Neural progenitor cell (in vitro differentiated cells): ENCODE measurements at regions not wholly inside any gene's neighbourhood (a gene's known extent, or its start where the extent isn't known, plus 50 kb on each side); places are given as distances from the start of the nearest gene placed in this dataset.

ENCODE experiments used
- DNase-seq: peaks from one replicate; pipeline ENCODE4 v3.0.0-alpha.2; 2016; ENCODE audit warnings: low spot score
- H2AFZ ChIP-seq: fragments of 200-600 bp; sonication (generic); replicated peaks from 2 replicates; pipeline ENCODE4 v1.6.1; 2016; ENCODE audit warnings: antibody characterized with exemption
- H3F3A ChIP-seq: fragments of 200-600 bp; sonication (generic); 2 replicates; pipeline ENCODE4 v1.6.1; 2016; ENCODE audit warnings: antibody characterized with exemption, low read depth
- H3K27ac ChIP-seq: fragments of 200-600 bp; sonication (generic); 2 replicates; pipeline ENCODE4 v1.5.1; 2016; ENCODE audit warnings: mild to moderate bottlenecking
- H3K27me3 ChIP-seq: fragments of 200-600 bp; sonication (generic); 2 replicates; pipeline ENCODE4 v1.6.1; 2016; ENCODE audit warnings: mild to moderate bottlenecking, moderate library complexity
- H3K36me3 ChIP-seq: fragments of 200-600 bp; sonication (generic); 2 replicates; pipeline ENCODE4 v1.5.1; 2016
- H3K4me1 ChIP-seq: fragments of 200-600 bp; sonication (generic); 2 replicates; pipeline ENCODE4 v1.6.1; 2016; ENCODE audit warnings: mixed run types
- H3K4me2 ChIP-seq: fragments of 200-600 bp; sonication (generic); 2 replicates; pipeline ENCODE4 v1.6.1; 2016
- H3K4me3 ChIP-seq: fragments of 200-600 bp; sonication (generic); 2 replicates; pipeline ENCODE4 v1.5.1; 2016
- H3K79me2 ChIP-seq: fragments of 200-600 bp; sonication (generic); 2 replicates; pipeline ENCODE4 v1.6.1; 2016; ENCODE audit warnings: low read depth
- H3K9ac ChIP-seq: fragments of 200-600 bp; sonication (generic); 2 replicates; pipeline ENCODE4 v1.6.1; 2016
- H3K9me3 ChIP-seq: fragments of 200-600 bp; sonication (generic); 2 replicates; pipeline ENCODE4 v1.5.1; 2016; ENCODE audit warnings: low read depth
- H4K20me1 ChIP-seq: fragments of 200-600 bp; sonication (generic); 2 replicates; pipeline ENCODE4 v1.6.1; 2016; ENCODE audit warnings: low read depth
- H3K27ac Mint-ChIP-seq: 3 replicates; pipeline ENCODE4 v1.8.0; 2021; ENCODE audit warnings: mixed read lengths
- H3K27me3 Mint-ChIP-seq: 2 replicates; pipeline ENCODE4 v1.8.0; 2022; ENCODE audit warnings: low read depth, mild to moderate bottlenecking, inconsistent platforms, moderate library complexity, mixed read lengths; ENCODE audit not compliant: insufficient read depth
- H3K36me3 Mint-ChIP-seq: 3 replicates; pipeline ENCODE4 v1.8.0; 2021; ENCODE audit warnings: mixed read lengths
- H3K4me1 Mint-ChIP-seq: 3 replicates; pipeline ENCODE4 v1.8.0; 2021; ENCODE audit warnings: mixed read lengths
- H3K4me3 Mint-ChIP-seq: 3 replicates; pipeline ENCODE4 v1.8.0; 2021; ENCODE audit warnings: mild to moderate bottlenecking, moderate library complexity, mixed read lengths
- H3K9me3 Mint-ChIP-seq: 3 replicates; pipeline ENCODE4 v1.8.0; 2020; ENCODE audit warnings: mixed read lengths
- CTCF ChIP-seq: fragments of 200-600 bp; sonication (generic); IDR thresholded peaks from 2 replicates; pipeline ENCODE4 v1.5.1; 2017; ENCODE audit warnings: antibody characterized with exemption, mild to moderate bottlenecking
- EZH2 ChIP-seq: fragments of 200-600 bp; sonication (generic); IDR thresholded peaks from 2 replicates; pipeline ENCODE4 v1.6.1; 2017; ENCODE audit warnings: antibody characterized with exemption, mild to moderate bottlenecking, moderate library complexity
- EZH2phosphoT487 ChIP-seq: fragments of 200-600 bp; sonication (generic); IDR thresholded peaks from 2 replicates; pipeline ENCODE4 v1.6.1; 2017; ENCODE audit warnings: antibody characterized with exemption

- no peak for DNase-seq
- H3K36me3 Mint-ChIP-seq = no peaks in the 10 kb centered on the region
- no peaks in the 10 kb centered on the region for H3K4me1 Mint-ChIP-seq
- H3K4me1 ChIP-seq = peaks cover 5% of the 10 kb centered on the region
- no peaks in the 10 kb centered on the region for H4K20me1 ChIP-seq
- H3K79me2 ChIP-seq = no peaks in the 10 kb centered on the region
- H2AFZ ChIP-seq = no peak overlapping the region
- H3K9ac ChIP-seq = no peak overlapping the region
- H3K27ac Mint-ChIP-seq = no peak overlapping the region
- H3K9me3 ChIP-seq = no peaks in the 10 kb centered on the region
- no peak overlapping the region for H3K27ac ChIP-seq
- H3K27me3 Mint-ChIP-seq = no peaks in the 10 kb centered on the region
- no peak overlapping the region for H3K4me3 Mint-ChIP-seq
- no peak overlapping the region for H3K4me3 ChIP-seq
- TF ChIP-seq EZH2phosphoT487 (no peak), CTCF (no peak), EZH2 (no peak)
- H3K4me2 ChIP-seq = no peak overlapping the region
- H3K27me3 ChIP-seq = no peaks in the 10 kb centered on the region
- H3K36me3 ChIP-seq = no peaks in the 10 kb centered on the region
- no peaks in the 10 kb centered on the region for H3K9me3 Mint-ChIP-seq
- no peaks in the 10 kb centered on the region for H3F3A ChIP-seq
Observed at GRCh38 chr7:118845791-118846190, 621.3 kb downstream of the ANKRD7 start.

GRCh38 chr7:118846977-118847376 lies 622.5 kb downstream of the ANKRD7 start:
- DNase-seq = no peak
- Histone ChIP-seq H3K79me2 (no peaks in the 10 kb centered on the region), H3K9ac (no peak overlapping the region), H3K27me3 (no peaks in the 10 kb centered on the region), H3K9me3 (no peaks in the 10 kb centered on the region), H3K4me1 (peaks cover 5% of the 10 kb centered on the region), H2AFZ (no peak overlapping the region), H3K4me2 (no peak overlapping the region), H3K27ac (no peak overlapping the region), H4K20me1 (no peaks in the 10 kb centered on the region), H3F3A (no peaks in the 10 kb centered on the region), H3K36me3 (no peaks in the 10 kb centered on the region), H3K4me3 (no peak overlapping the region)
- no peaks in the 10 kb centered on the region for H3K4me1 Mint-ChIP-seq
- TF ChIP-seq CTCF (no peak), EZH2phosphoT487 (no peak)
- no peak overlapping the region for H3K27ac Mint-ChIP-seq
- no peak overlapping the region for H3K4me3 Mint-ChIP-seq
- H3K36me3 Mint-ChIP-seq = no peaks in the 10 kb centered on the region
- H3K27me3 Mint-ChIP-seq = peaks cover 2% of the 10 kb centered on the region
- H3K9me3 Mint-ChIP-seq = no peaks in the 10 kb centered on the region

GRCh38 chr7:118855290-118855689 lies 630.8 kb downstream of the ANKRD7 start:
- no peak overlapping the region for H2AFZ ChIP-seq
- no peaks in the 10 kb centered on the region for H4K20me1 ChIP-seq
- no peak overlapping the region for H3K4me2 ChIP-seq
- no peaks in the 10 kb centered on the region for H3K79me2 ChIP-seq
- H3K36me3 ChIP-seq = no peaks in the 10 kb centered on the region
- H3K4me3 ChIP-seq = no peak overlapping the region
- no peak overlapping the region for H3K9ac ChIP-seq
- peaks cover 3% of the 10 kb centered on the region for H3K9me3 Mint-ChIP-seq
- H3K36me3 Mint-ChIP-seq = no peaks in the 10 kb centered on the region
- H3K27me3 ChIP-seq = no peaks in the 10 kb centered on the region
- TF ChIP-seq EZH2phosphoT487 (no peak), CTCF (no peak), EZH2 (no peak)
- H3K4me3 Mint-ChIP-seq = no peak overlapping the region
- no peaks in the 10 kb centered on the region for H3F3A ChIP-seq
- H3K4me1 ChIP-seq = no peaks in the 10 kb centered on the region
- no peaks in the 10 kb centered on the region for H3K4me1 Mint-ChIP-seq
- peaks cover 4% of the 10 kb centered on the region for H3K27me3 Mint-ChIP-seq
- no peak overlapping the region for H3K27ac ChIP-seq
- no peak for DNase-seq
- H3K27ac Mint-ChIP-seq = no peak overlapping the region
- no peaks in the 10 kb centered on the region for H3K9me3 ChIP-seq
